ENCODE measurements at regions not wholly inside any gene's neighbourhood (a gene's known extent, or its start where the extent isn't known, plus 50 kb on each side); places are given as distances from the start of the nearest gene placed in this dataset.

- no peak overlapping the region for H3K4me2 ChIP-seq (ENCODE audit: insufficient read depth, insufficient read length, low read length)
- no peak overlapping the region for H3K9ac ChIP-seq (ENCODE audit: extremely low read depth, insufficient read length, low read length)
- H3K9me3 ChIP-seq (ENCODE audit: control insufficient read depth, low read depth, low read length), result no peaks in the 10 kb centered on the region
- H2AK5ac ChIP-seq (ENCODE audit: insufficient read length, low read length), result no peak overlapping the region
- H3K27me3 ChIP-seq (ENCODE audit: insufficient read depth, low read length), result no peaks in the 10 kb centered on the region
- Mint-ChIP-seq H3K27me3 (ENCODE audit: low read depth) (no peaks in the 10 kb centered on the region; the same call in 1 of the 2 replicates), H3K4me1 (peaks cover 25 to 29% of the 10 kb centered on the region in 2 experiments), H3K9me3 (no peaks in the 10 kb centered on the region; a peak in 1 of 5 replicates), H3K27ac (no peak overlapping the region; a peak in 1 of 7 replicates), H3K4me3 (no peak overlapping the region), H3K36me3 (ENCODE audit: insufficient read depth in 1 of 3, low read depth in 3 of 3) (no peaks in the 10 kb centered on the region; a peak in 1 of 7 replicates)
- no peak overlapping the region for H3K23ac ChIP-seq (ENCODE audit: insufficient read length, low read depth, low read length)
- no peak for TF ChIP-seq CTCF (conservative IDR thresholded peaks at IDR 0.05)
- H2BK15ac ChIP-seq (ENCODE audit: low read depth, low read length), result no peak overlapping the region; the same call in 1 of the 2 replicates
- H3K79me1 ChIP-seq (ENCODE audit: insufficient read depth, low read depth, low read length, poor library complexity, severe bottlenecking), result no peaks in the 10 kb centered on the region
- H4K5ac ChIP-seq (ENCODE audit: insufficient read length, low read depth, low read length), result no peak overlapping the region
- no peak overlapping the region for H3K4ac ChIP-seq (ENCODE audit: low read depth, low read length)
- no peak for DNase-seq
- no peak overlapping the region for H3K14ac ChIP-seq (ENCODE audit: insufficient read depth, low read length)
- no CpG with 5 or more reads among the region's 6 CpGs for WGBS (ENCODE audit: extremely low coverage, insufficient read length, low lambda C conversion rate)
- H4K91ac ChIP-seq (ENCODE audit: insufficient read length, low read depth, low read length), result no peak overlapping the region
- H3T11ph ChIP-seq (ENCODE audit: low read length), result no peak overlapping the region
- no peaks in the 10 kb centered on the region for H4K20me1 ChIP-seq (ENCODE audit: control insufficient read depth, insufficient read depth, insufficient read length)
- H3K56ac ChIP-seq (ENCODE audit: insufficient read length, low read depth, low read length), result no peak overlapping the region
- H3K79me2 ChIP-seq (ENCODE audit: insufficient read depth, low read length), result no peaks in the 10 kb centered on the region
- no peak overlapping the region for H2BK12ac ChIP-seq (ENCODE audit: insufficient read length, low read depth, low read length)
- no peaks in the 10 kb centered on the region; the same call in 1 of the 2 replicates for H3K4me1 ChIP-seq (ENCODE audit: insufficient read depth, low read length)
- H4K8ac ChIP-seq (replicated peaks; ENCODE audit: insufficient read length, low read depth, low read length), result no peak overlapping the region
- no peak overlapping the region for H2AFZ ChIP-seq (ENCODE audit: low read length)
- H2BK20ac ChIP-seq (ENCODE audit: low read depth, low read length, poor library complexity, severe bottlenecking), result no peak overlapping the region
- H2BK5ac ChIP-seq (ENCODE audit: insufficient read length, low read length), result no peak overlapping the region
- no peaks in the 10 kb centered on the region for H3K23me2 ChIP-seq (ENCODE audit: insufficient read length, low read depth, low read length, poor library complexity, severe bottlenecking)
- H3K18ac ChIP-seq (ENCODE audit: insufficient read length, low read depth, low read length), result no peak overlapping the region
- no peak overlapping the region for H3K27ac ChIP-seq (ENCODE audit: insufficient read length, low read depth, low read length)
- H2BK120ac ChIP-seq (ENCODE audit: low read depth, low read length, poor library complexity, severe bottlenecking), result no peak overlapping the region
Observed at GRCh38 chr7:41131956-41132355, 570.9 kb downstream of the INHBA start.

All from H9 (cell line).